Stomach (tissue), 4 donors: ENCODE measurements at regions not wholly inside any gene's neighbourhood (a gene's known extent, or its start where the extent isn't known, plus 50 kb on each side); places are given as distances from the start of the nearest gene placed in this dataset.

Experiments
- POLR2AphosphoS5 ChIP-seq, 3 donors: sonication (generic); formaldehyde crosslinking; IDR thresholded peaks; one replicate each; pipeline ENCODE4 v1.6.1; 2016; ENCODE audit warnings: antibody characterized with exemption in 3 of 3
- TF ChIP-seq, protein P1 (sequence below), 7 experiments: fragments of 450-650 bp in 4 of 7; fragments of 200-600 bp in 3 of 7; sonication (generic) in 3 of 7; IDR thresholded peaks; one replicate each; pipeline ENCODE4 v1.5.1; 2016 to 2019; ENCODE audit warnings: antibody characterized with exemption in 7 of 7, control low read depth in 2 of 7, mild to moderate bottlenecking in 1 of 7

DNA sequence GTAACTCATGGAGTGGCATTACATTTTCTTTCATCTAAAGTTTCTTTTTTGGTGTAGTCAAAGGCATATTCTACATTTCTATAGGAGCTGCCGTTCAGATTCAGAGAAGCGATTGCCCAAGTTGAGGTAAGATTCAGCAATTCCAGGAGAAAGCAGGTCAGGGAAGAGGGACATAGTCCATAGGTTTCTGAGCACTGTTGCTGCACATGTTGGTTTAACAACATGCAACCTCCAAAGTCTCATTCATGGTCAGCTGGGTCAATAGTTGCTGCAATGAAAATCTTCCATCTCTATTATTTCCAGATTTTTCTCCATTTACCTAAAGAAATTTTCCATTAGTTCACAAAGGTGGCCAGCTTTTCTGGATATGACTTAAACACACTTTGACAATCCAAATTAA lies 682.3 kb upstream of the MAN1A1 start:
- TF ChIP-seq, protein P1, sequence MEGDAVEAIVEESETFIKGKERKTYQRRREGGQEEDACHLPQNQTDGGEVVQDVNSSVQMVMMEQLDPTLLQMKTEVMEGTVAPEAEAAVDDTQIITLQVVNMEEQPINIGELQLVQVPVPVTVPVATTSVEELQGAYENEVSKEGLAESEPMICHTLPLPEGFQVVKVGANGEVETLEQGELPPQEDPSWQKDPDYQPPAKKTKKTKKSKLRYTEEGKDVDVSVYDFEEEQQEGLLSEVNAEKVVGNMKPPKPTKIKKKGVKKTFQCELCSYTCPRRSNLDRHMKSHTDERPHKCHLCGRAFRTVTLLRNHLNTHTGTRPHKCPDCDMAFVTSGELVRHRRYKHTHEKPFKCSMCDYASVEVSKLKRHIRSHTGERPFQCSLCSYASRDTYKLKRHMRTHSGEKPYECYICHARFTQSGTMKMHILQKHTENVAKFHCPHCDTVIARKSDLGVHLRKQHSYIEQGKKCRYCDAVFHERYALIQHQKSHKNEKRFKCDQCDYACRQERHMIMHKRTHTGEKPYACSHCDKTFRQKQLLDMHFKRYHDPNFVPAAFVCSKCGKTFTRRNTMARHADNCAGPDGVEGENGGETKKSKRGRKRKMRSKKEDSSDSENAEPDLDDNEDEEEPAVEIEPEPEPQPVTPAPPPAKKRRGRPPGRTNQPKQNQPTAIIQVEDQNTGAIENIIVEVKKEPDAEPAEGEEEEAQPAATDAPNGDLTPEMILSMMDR (IDR thresholded peaks at IDR 0.05) = no peak
- TF ChIP-seq POLR2AphosphoS5 (IDR thresholded peaks at IDR 0.05) = no peak
